GM12878 (cell line): ENCODE measurements at regions not wholly inside any gene's neighbourhood (a gene's known extent, or its start where the extent isn't known, plus 50 kb on each side); places are given as distances from the start of the nearest gene placed in this dataset.

Experiments used
- ATAC-seq: fragments of 200-7000 bp; cut with Tn5 transposase; 3 replicates; pipeline ENCODE4 v1.9.1; 2020; ENCODE audit warnings: mild to moderate bottlenecking, moderate library complexity
- BruUV-seq: library from RNA; stranded (reverse); fragments of 400-500 nt; replicated peaks from 2 replicates; lab custom pipeline; 2021; lab: Mats Ljungman, UMichigan
- CTCF ChIA-PET: fragments of 300-600 bp; sonication (Branson Sonifier 250); formaldehyde crosslinking; extraction: SDS; loops from one replicate; lab custom pipeline; 2021; ENCODE audit warnings: inconsistent platforms; lab: Yijun Ruan, JAX
- POLR2A ChIA-PET: fragments of 350-600 bp; formaldehyde crosslinking; extraction: SDS; loops from one replicate; lab custom pipeline; 2021; ENCODE audit warnings: inconsistent platforms; lab: Charles Lee
- RAD21 ChIA-PET: fragments of 300-600 bp; sonication (Branson Sonifier 250); formaldehyde crosslinking; loops from one replicate; lab custom pipeline; 2023; ENCODE audit warnings: antibody characterized with exemption; ENCODE audit not compliant: unreplicated experiment; lab: Charles Lee
- SMC1A ChIA-PET: fragments of 300-600 bp; sonication (Branson Sonifier 250); formaldehyde crosslinking; loops from one replicate; lab custom pipeline; 2023; ENCODE audit not compliant: unreplicated experiment, uncharacterized antibody; lab: Charles Lee
- DNase-seq: peaks from one replicate; pipeline ENCODE4 v3.0.0-alpha.2; 2011; ENCODE audit warnings: low read depth, low spot score
- FAIRE-seq: peaks from 3 replicates; lab custom pipeline; 2011; peaks lifted over from hg19 to GRCh38; lab: Jason Lieb, UNC
- H2AFZ ChIP-seq: 2 replicates; pipeline ENCODE4 v1.6.0; 2011; ENCODE audit warnings: low read depth, low read length, control low read depth; ENCODE audit not compliant: control insufficient read depth
- H3K27ac ChIP-seq: 2 replicates; pipeline ENCODE4 v1.5.1; 2011; ENCODE audit warnings: control low read depth; ENCODE audit not compliant: control insufficient read depth, insufficient read depth
- H3K27me3 ChIP-seq, 2 experiments: replicated peaks in 1 of 2; 2 replicates each; pipeline versions ENCODE4 v1.6.0 to v1.6.1; 2011; ENCODE audit warnings: low read length in 1 of 2; ENCODE audit not compliant: control insufficient read depth in 2 of 2, insufficient read depth in 2 of 2
- H3K36me3 ChIP-seq, 2 experiments: 2 replicates each; pipeline ENCODE4 v1.5.1; 2011; ENCODE audit warnings: low read length in 1 of 2; ENCODE audit not compliant: control insufficient read depth in 2 of 2, insufficient read depth in 2 of 2
- H3K4me1 ChIP-seq: 2 replicates; pipeline ENCODE4 v1.6.1; 2011; ENCODE audit warnings: mild to moderate bottlenecking, low read length, moderate library complexity, mixed read lengths; ENCODE audit not compliant: control insufficient read depth, insufficient read depth
- H3K4me2 ChIP-seq: 2 replicates; pipeline ENCODE4 v1.6.0; 2011; ENCODE audit warnings: control low read depth; ENCODE audit not compliant: control insufficient read depth, insufficient read depth
- H3K4me3 ChIP-seq: fragments of 200-600 bp; sonication (generic); 2 replicates; pipeline ENCODE4 v1.5.1; 2016
- H3K79me2 ChIP-seq: 2 replicates; pipeline ENCODE4 v1.6.0; 2011; ENCODE audit warnings: low read length; ENCODE audit not compliant: control insufficient read depth, insufficient read depth
- H3K9ac ChIP-seq: 2 replicates; pipeline ENCODE4 v1.8.0; 2011; ENCODE audit warnings: low read length, control low read depth, mixed read lengths; ENCODE audit not compliant: control insufficient read depth, insufficient read depth
- H3K9me3 ChIP-seq: replicated peaks from 3 replicates; pipeline ENCODE4 v1.5.1; 2011; ENCODE audit warnings: mild to moderate bottlenecking, low read length; ENCODE audit not compliant: control insufficient read depth, insufficient read depth
- H4K20me1 ChIP-seq: 2 replicates; pipeline ENCODE4 v1.6.0; 2011; ENCODE audit not compliant: control insufficient read depth, insufficient read depth
- ATF2 ChIP-seq: IDR thresholded peaks from 2 replicates; pipeline ENCODE4 v1.6.1; 2012; ENCODE audit warnings: low read length, inconsistent platforms
- BHLHE40 ChIP-seq, 2 experiments: fragments of 450-650 bp in 1 of 2; IDR thresholded peaks; 2 replicates each; pipeline ENCODE4 v1.6.1; 2011 to 2017; ENCODE audit warnings: low read depth in 2 of 2, borderline replicate concordance in 1 of 2, improper control_type of control experiment in 1 of 2, low read length in 1 of 2, mild to moderate bottlenecking in 1 of 2
- DPF2 ChIP-seq: fragments of 450-650 bp; IDR thresholded peaks from 2 replicates; pipeline ENCODE4 v1.6.1; 2017; ENCODE audit warnings: mild to moderate bottlenecking
- HDAC6 ChIP-seq: fragments of 200-600 bp; sonication (generic); IDR thresholded peaks from one replicate; pipeline ENCODE4 v1.8.0; 2017; ENCODE audit warnings: antibody characterized with exemption; ENCODE audit not compliant: unreplicated experiment
- IKZF2 ChIP-seq, 2 experiments: fragments of 450-650 bp; IDR thresholded peaks; 2 replicates each; pipeline ENCODE4 v1.6.1; 2017; ENCODE audit warnings: mild to moderate bottlenecking in 2 of 2, moderate library complexity in 2 of 2
- MTA2 ChIP-seq: fragments of 450-650 bp; IDR thresholded peaks from 2 replicates; pipeline ENCODE4 v1.6.1; 2016; ENCODE audit warnings: low read depth, mild to moderate bottlenecking, moderate library complexity
- MXI1 ChIP-seq: fragments of 150-350 bp; IDR thresholded peaks from 2 replicates; pipeline ENCODE4 v1.6.1; 2011; ENCODE audit warnings: low read depth, mild to moderate bottlenecking, inconsistent platforms, low read length, improper control_type of control experiment
- PKNOX1 ChIP-seq: fragments of 450-650 bp; IDR thresholded peaks from 2 replicates; pipeline ENCODE4 v1.6.1; 2016; ENCODE audit warnings: mild to moderate bottlenecking
- RFX5 ChIP-seq: IDR thresholded peaks from 2 replicates; pipeline ENCODE4 v1.6.1; 2011; ENCODE audit warnings: low read depth, low read length, improper control_type of control experiment
- SMARCA5 ChIP-seq: fragments of 450-650 bp; IDR thresholded peaks from 2 replicates; pipeline ENCODE4 v1.6.1; 2017; ENCODE audit warnings: mild to moderate bottlenecking
- TBL1XR1 ChIP-seq: IDR thresholded peaks from 2 replicates; pipeline ENCODE4 v1.6.1; 2012; ENCODE audit warnings: low read depth, low read length, improper control_type of control experiment
- WGBS: methylation state at CpG from one replicate; pipeline ENCODE4 v1.1.6; 2016; ENCODE audit warnings: low lambda C conversion rate; ENCODE audit not compliant: insufficient replicate concordance, insufficient coverage; ENCODE audit errors: missing lambda C conversion rate; 5-methylcytosine and 5-hydroxymethylcytosine counted together
- in situ Hi-C: fragments of 300-500 bp; cut with MboI; formaldehyde crosslinking; loops from 9 replicates; pipeline ENCODE4 v1.14.3; 2018; ENCODE audit warnings: mixed read lengths
- intact Hi-C: fragments of 100-400 bp; cut with micrococcal nuclease; formaldehyde crosslinking; loops from one replicate; pipeline ENCODE4 v1.14.2; 2022; ENCODE audit not compliant: unreplicated experiment

GRCh38 chr4:147370473-147370872, 110.4 kb upstream of the EDNRA start:
- no peaks in the 10 kb centered on the region for H3K36me3 ChIP-seq
- no peak overlapping the region for H3K4me2 ChIP-seq
- in situ Hi-C loops (no loop called here), intact Hi-C loops (no loop called here)
- no TSS peak for BruUV-seq
- H3K9ac ChIP-seq, result no peak overlapping the region
- no peaks in the 10 kb centered on the region for H3K9me3 ChIP-seq
- SMC1A ChIA-PET, result no interaction called here
- H4K20me1 ChIP-seq, result no peaks in the 10 kb centered on the region
- H3K27ac ChIP-seq, result no peak overlapping the region
- CTCF ChIA-PET, result interaction anchor here (0.7 kb wide), 1 partner anchor 19 kb away, joined by 4 read pairs; no protein-coding TSS in a partner anchor
- 3% methylated on average over 2 of the region's 2 CpGs for WGBS
- H3K4me3 ChIP-seq, result no peak overlapping the region
- no peaks in the 10 kb centered on the region for H3K4me1 ChIP-seq
- no peak for DNase-seq
- FAIRE-seq, result no peak
- H3K79me2 ChIP-seq, result no peaks in the 10 kb centered on the region
- POLR2A ChIA-PET, result no interaction called here
- RAD21 ChIA-PET, result no interaction called here
- H2AFZ ChIP-seq, result no peak overlapping the region
- no peak for ATAC-seq
- TF ChIP-seq ATF2, result no peak
- TF ChIP-seq BHLHE40 (IDR thresholded peaks at IDR 0.05; ENCODE audit: borderline replicate concordance in 1 of 2, low read depth in 2 of 2, low read length in 1 of 2), result no peak
- no peak for TF ChIP-seq MXI1
- no peak for TF ChIP-seq IKZF2 (IDR thresholded peaks at IDR 0.05)
- no peak for TF ChIP-seq TBL1XR1
- no peak for TF ChIP-seq PKNOX1
- no peak for TF ChIP-seq MTA2
- no peak for TF ChIP-seq DPF2
- no peak for TF ChIP-seq SMARCA5
- no peak for TF ChIP-seq RFX5
- TF ChIP-seq HDAC6, result no peak
- no peaks in the 10 kb centered on the region for H3K27me3 ChIP-seq
